Cardiac fibroblast (primary cell): ENCODE measurements at regions not wholly inside any gene's neighbourhood (a gene's known extent, or its start where the extent isn't known, plus 50 kb on each side); places are given as distances from the start of the nearest gene placed in this dataset.

ENCODE experiments used
- DNase-seq, 2 donors: peaks; one replicate each; pipeline versions ENCODE4 v3.0.0 to v3.0.0-alpha.2; 2010; ENCODE audit warnings: low read depth in 2 of 2
- H3K4me3 ChIP-seq, 2 donors: replicated peaks in 1 of 2; 1 replicate in 1 of 2; 2 replicates in 1 of 2; pipeline ENCODE4 v1.5.1; 2011; ENCODE audit warnings: low read depth in 2 of 2, low read length in 2 of 2, mild to moderate bottlenecking in 2 of 2, moderate library complexity in 1 of 2
- TF ChIP-seq, protein P1 (sequence below): IDR thresholded peaks from one replicate; pipeline ENCODE4 v1.5.1; 2011; ENCODE audit warnings: low read depth, mild to moderate bottlenecking, low read length, inconsistent platforms

DNA sequence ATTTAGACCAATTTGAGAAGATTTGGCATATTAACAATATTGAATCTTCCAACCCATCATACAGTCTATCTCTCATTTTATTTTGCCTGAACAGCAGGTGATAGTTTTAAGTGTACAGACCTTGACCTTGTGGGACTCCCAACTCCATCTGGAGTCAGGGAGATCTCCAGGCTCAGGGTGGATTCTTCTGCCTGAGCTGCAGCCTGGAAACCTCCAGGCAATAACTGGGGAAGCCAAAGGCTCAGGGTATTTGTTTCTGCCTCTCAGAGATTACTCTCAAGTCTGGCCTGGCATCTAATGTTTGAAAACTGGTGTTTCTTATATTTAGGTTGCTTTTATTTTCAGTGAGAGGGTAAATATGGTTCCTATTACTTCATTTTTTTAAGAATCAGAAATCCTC is 102.1 kb upstream of the C1QTNF9B start:
- TF ChIP-seq, protein P1, sequence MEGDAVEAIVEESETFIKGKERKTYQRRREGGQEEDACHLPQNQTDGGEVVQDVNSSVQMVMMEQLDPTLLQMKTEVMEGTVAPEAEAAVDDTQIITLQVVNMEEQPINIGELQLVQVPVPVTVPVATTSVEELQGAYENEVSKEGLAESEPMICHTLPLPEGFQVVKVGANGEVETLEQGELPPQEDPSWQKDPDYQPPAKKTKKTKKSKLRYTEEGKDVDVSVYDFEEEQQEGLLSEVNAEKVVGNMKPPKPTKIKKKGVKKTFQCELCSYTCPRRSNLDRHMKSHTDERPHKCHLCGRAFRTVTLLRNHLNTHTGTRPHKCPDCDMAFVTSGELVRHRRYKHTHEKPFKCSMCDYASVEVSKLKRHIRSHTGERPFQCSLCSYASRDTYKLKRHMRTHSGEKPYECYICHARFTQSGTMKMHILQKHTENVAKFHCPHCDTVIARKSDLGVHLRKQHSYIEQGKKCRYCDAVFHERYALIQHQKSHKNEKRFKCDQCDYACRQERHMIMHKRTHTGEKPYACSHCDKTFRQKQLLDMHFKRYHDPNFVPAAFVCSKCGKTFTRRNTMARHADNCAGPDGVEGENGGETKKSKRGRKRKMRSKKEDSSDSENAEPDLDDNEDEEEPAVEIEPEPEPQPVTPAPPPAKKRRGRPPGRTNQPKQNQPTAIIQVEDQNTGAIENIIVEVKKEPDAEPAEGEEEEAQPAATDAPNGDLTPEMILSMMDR, result no peak
- H3K4me3 ChIP-seq, result no peak overlapping the region
- DNase-seq, result no peak

DNA sequence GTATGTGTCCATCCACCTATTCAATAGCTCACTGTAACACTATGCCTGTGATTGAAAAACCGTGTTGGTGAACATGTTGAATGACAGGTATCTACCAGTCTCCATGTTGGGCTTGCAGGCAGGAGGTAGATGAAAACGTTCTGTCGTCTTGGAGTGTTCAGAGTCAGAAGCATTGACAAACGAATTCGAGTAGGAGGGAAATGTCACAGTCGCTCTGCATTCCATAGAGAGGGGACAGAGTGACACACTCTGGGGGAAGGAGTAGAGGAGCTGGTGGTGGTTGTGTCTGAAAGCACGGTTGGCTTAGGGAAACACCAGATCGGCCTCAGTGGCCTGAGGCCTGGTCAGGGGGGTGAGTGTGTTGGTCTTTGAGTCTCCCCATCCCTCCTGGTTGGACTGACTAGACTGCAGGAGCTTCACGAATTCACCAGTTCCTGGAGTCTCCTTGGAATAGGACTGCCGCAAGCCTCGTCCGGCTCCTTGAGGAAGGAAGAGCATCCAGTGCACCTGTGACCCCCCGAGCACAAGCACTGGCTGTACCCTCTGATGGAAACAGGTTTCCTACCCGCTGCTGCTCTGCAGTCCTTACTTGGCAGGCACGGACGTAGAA is 105.0 kb upstream of the C1QTNF9B start:
- TF ChIP-seq, protein P1, result no peak
- H3K4me3 ChIP-seq, result no peak overlapping the region
- no peak for DNase-seq

DNA sequence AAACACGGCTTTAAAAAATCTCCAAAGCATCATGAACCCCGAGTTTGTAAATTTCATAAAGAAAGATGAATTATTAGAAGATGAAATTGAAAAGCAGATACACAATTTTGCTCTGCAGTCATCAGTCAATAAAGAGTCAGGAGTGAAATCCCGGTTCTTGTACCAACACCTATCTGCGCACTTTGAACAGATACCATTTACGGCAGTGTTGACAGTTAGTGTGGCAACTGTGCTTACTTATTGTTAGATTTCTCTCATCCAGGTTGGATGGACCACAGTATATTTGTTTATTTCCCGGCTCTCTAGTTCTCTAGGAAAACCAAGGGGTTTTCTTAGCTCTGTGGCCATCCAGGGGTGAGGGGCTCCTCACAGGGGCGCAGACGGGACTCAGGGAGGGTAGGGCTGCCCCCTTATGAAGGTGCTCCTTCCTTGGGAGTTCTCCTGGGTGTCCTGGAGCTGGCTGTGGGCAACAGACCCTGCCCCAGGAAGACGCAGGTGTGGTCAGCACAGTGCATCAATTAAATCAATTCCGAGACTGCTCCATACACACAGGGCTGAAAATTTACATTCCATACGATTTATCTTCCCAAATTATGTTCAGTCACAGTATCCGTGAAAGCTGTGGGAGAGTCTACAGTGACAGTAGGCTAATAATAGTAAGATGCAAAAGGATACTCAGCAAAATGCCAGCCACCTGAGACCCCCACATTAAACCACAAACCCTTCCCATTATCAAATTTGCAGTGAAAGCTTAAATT is 107.0 kb upstream of the C1QTNF9B start:
- H3K4me3 ChIP-seq, result no peak overlapping the region
- TF ChIP-seq, protein P1, result no peak

DNA sequence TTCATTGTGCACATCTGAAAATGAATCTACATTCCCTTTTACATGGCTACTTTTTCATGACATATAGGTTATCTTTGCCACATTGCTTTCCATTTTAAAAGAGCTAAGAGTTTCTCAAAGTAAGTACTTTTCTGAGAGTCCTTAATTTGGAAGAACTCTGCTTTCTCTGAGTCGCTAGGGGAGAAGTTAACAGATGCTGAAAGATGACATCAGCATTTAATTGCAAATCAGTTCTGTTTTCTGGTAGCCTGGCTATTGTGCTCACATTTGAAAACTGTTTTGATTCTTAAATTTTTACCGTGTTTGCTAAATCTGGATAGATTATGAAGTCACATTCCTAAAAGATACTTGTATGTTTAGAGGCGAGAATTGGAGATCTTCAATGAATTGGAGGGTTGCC is 107.7 kb upstream of the C1QTNF9B start:
- TF ChIP-seq, protein P1, result no peak
- H3K4me3 ChIP-seq, result no peak overlapping the region
- no peak for DNase-seq

More for the DNA sequence above, 107.0 kb upstream of the C1QTNF9B start:
- DNase-seq, result no peak

DNA sequence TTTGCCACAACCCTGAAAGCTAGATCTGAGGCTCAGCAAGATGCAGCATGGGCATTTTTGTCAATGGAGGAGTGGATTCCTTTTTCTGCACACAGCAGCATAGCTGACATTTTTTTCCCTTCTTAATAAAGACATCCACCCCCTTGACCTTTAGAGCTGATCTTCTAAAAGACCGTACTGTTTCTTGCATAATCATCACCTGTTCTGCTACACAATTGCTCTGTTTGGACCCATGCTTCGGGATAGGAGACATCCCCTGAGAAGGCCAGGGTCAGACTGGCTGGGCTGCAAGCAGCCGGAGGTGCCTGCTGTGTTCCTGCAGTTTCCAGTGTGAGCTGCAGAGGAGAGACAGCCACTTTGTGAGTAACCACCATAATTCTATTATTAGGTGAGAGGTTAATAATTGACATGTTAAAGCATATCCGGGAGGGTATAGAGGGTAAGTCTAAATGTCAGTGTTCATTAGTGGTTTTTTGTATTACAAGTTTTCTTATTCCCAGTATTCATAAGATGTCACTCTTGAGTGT is 108.5 kb upstream of the C1QTNF9B start:
- no peak overlapping the region for H3K4me3 ChIP-seq
- no peak for DNase-seq
- TF ChIP-seq, protein P1, result no peak

DNA sequence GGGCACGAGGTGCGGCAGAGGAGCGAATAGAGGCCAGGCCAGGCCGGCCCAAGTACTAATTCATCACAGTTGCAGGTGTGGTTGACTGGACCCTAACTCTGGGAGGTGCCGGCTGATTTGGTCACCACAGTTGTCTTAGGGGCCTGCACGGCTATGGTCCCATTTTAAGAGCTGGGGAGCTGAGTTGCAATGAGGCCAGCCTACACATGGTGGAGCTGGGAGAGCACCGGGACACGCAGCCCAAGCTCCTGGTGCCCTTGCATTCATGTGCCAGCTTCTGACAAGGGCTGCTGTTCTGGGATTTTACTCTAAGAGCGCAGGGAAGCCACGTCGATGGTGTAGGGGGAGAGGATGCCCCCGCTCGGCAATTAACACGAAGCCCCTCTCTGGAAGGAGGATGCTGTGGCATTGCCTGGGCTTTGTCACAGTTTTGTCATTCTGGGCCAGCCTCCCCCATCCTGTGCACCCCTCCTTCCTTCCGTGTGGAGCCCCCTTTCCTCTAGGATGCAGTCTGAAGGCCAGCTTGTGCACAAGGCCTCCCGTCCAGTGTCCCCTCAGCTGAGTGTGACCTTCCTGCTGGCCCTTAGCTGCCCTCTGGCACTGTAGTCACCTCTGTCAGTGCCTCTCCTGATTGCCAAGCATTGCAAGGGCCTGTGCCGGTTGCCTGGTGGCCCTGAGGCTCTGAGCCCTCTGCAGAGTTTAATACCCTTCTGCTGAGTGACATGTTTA is 109.4 kb upstream of the C1QTNF9B start:
- no peak for DNase-seq

More for the DNA sequence above, 109.4 kb upstream of the C1QTNF9B start:
- no peak overlapping the region for H3K4me3 ChIP-seq
- TF ChIP-seq, protein P1, result no peak
